Tibial artery (tissue), 4 donors: ENCODE measurements at regions not wholly inside any gene's neighbourhood (a gene's known extent, or its start where the extent isn't known, plus 50 kb on each side); places are given as distances from the start of the nearest gene placed in this dataset.

Source experiments
- DNase-seq, 2 donors: peaks; one replicate each; pipeline ENCODE4 v3.0.0-alpha.2; 2019
- H3K27ac ChIP-seq, 2 donors: fragments of 200-600 bp; sonication (generic) in 1 of 2; 1 replicate in 1 of 2; 2 replicates in 1 of 2; pipeline ENCODE4 v1.5.1; 2018 to 2019; ENCODE audit warnings: mild to moderate bottlenecking in 1 of 2
- H3K27me3 ChIP-seq, 2 donors: fragments of 200-600 bp; sonication (generic) in 1 of 2; one replicate each; pipeline versions ENCODE4 v1.5.1 to v1.6.0; 2016 to 2019
- H3K36me3 ChIP-seq, 3 donors: fragments of 200-600 bp; sonication (generic) in 2 of 3; one replicate each; pipeline ENCODE4 v1.5.1; 2016 to 2019; ENCODE audit warnings: mild to moderate bottlenecking in 2 of 3
- H3K4me1 ChIP-seq, 4 donors: fragments of 200-600 bp; sonication (generic) in 2 of 4; 1 replicate in 3 of 4; 2 replicates in 1 of 4; pipeline ENCODE4 v1.5.1; 2016 to 2019
- H3K4me3 ChIP-seq, 2 donors: fragments of 200-600 bp; sonication (generic) in 1 of 2; 1 replicate in 1 of 2; 2 replicates in 1 of 2; pipeline ENCODE4 v1.5.1; 2018 to 2019; ENCODE audit warnings: mild to moderate bottlenecking in 2 of 2
- H3K9me3 ChIP-seq, 3 donors: fragments of 200-600 bp; sonication (generic) in 1 of 3; one replicate each; pipeline ENCODE4 v1.5.1; 2016 to 2019
- intact Hi-C: fragments of 100-400 bp; cut with DNase I; formaldehyde crosslinking; loops from one replicate; pipeline ENCODE4 v1.15.0; 2023; ENCODE audit warnings: low total_unique reads
- TF ChIP-seq, protein P1 (sequence below), 2 experiments: fragments of 200-600 bp in 1 of 2; fragments of 450-650 bp in 1 of 2; IDR thresholded peaks; one replicate each; pipeline ENCODE4 v1.5.1; 2017 to 2019; ENCODE audit warnings: antibody characterized with exemption in 2 of 2, mild to moderate bottlenecking in 1 of 2, moderate library complexity in 1 of 2

DNA sequence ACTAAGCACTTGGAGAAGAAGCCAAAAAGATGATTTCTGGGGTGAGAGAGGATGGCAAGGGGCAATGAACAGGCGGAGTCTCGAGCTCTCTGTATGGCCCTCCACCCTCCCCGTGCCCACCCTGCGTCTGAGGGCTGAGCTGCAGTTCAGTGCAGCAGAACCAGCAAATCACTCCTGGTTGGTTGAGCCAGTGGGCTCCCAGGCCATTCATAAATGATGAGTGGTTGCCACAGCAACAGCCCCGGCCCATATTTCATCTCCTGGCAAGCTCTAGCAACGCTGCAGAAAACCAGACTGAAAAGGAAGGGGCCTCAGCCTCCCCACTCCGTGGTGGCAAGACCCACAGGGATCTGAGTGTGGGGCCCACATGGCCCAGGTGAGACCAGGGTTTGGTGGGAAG, 93.8 kb upstream of the PPP1R26 start:
- Histone ChIP-seq H3K4me3 (no peak overlapping the region), H3K27ac (no peak overlapping the region), H3K4me1 (no peaks in the 10 kb centered on the region), H3K36me3 (no peaks in the 10 kb centered on the region), H3K27me3 (peaks cover 0 to 39% of the 10 kb centered on the region in 2 donors), H3K9me3 (no peaks in the 10 kb centered on the region)
- TF ChIP-seq, protein P1, sequence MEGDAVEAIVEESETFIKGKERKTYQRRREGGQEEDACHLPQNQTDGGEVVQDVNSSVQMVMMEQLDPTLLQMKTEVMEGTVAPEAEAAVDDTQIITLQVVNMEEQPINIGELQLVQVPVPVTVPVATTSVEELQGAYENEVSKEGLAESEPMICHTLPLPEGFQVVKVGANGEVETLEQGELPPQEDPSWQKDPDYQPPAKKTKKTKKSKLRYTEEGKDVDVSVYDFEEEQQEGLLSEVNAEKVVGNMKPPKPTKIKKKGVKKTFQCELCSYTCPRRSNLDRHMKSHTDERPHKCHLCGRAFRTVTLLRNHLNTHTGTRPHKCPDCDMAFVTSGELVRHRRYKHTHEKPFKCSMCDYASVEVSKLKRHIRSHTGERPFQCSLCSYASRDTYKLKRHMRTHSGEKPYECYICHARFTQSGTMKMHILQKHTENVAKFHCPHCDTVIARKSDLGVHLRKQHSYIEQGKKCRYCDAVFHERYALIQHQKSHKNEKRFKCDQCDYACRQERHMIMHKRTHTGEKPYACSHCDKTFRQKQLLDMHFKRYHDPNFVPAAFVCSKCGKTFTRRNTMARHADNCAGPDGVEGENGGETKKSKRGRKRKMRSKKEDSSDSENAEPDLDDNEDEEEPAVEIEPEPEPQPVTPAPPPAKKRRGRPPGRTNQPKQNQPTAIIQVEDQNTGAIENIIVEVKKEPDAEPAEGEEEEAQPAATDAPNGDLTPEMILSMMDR (IDR thresholded peaks at IDR 0.05), result no peak
- intact Hi-C loops, result no loop called here
- DNase-seq, result no peak

DNA sequence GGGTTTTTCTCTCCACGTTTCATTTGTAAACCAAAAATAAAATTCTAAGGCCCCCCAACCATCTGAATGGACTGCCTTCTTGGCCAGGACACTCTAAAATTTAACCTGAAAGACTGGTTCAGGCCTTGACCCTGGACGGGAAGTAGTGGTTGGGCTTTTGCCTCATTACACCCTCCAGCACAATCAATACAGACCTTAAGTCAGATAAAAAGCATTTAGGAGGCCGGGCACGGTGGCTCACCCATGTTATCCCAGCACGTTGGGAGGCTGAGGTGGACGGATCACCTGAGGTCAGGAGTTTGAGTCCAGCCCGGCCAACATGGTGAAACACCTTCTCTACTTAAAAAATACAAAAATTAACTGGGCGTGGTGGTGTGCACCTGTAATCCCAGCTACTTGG, 91.6 kb upstream of the PPP1R26 start:
- Histone ChIP-seq H3K9me3 (no peaks in the 10 kb centered on the region), H3K4me3 (no peak overlapping the region), H3K27me3 (peaks cover 0 to 49% of the 10 kb centered on the region in 2 donors), H3K4me1 (no peaks in the 10 kb centered on the region), H3K36me3 (no peaks in the 10 kb centered on the region), H3K27ac (no peak overlapping the region)
- TF ChIP-seq, protein P1 (IDR thresholded peaks at IDR 0.05), result no peak
- no peak for DNase-seq
- intact Hi-C loops, result no loop called here

DNA sequence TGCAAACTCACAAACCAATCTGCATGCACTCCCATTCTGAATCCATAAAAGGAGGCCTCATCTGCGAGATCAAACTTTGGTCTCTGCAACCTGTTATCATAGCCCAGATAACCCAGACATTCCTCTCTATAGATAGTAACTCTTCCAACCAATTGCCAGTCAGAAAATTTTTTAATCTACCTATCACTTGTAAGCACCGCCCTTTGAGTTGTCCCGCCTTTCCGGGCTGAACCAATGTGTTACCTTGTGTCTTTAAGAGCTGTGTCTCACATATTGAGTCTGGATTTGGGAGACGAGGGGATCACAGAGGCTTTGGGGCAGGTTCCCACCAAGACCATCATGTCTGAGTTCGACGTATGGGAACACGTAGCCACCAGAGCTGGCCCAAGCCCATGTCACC, 91.1 kb upstream of the PPP1R26 start:
- DNase-seq, result no peak
- TF ChIP-seq, protein P1 (IDR thresholded peaks at IDR 0.05), result no peak
- Histone ChIP-seq H3K4me1 (no peaks in the 10 kb centered on the region), H3K27me3 (peaks cover 0 to 48% of the 10 kb centered on the region in 2 donors), H3K9me3 (no peaks in the 10 kb centered on the region), H3K36me3 (no peaks in the 10 kb centered on the region), H3K4me3 (no peak overlapping the region), H3K27ac (no peak overlapping the region)
- intact Hi-C loops, result no loop called here

DNA sequence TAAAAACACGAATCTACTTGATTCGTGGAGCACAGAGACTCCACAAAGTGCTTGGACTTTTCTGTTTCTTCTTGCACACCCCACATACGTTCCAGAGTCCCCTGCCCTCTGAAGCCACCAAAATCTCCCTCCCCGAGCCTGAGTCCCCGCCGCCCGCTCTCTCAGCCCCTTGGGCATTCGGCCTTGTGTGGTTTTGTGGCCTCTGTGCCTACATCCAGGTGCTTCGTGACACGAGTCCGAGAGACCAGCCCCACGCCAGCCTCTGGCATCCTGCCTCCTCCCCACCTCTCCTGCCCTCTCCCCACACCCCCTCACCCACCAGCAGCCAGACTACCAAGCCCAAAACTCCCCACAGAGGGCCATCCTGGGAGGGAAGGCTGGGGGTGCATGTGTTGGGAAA, 87.8 kb upstream of the PPP1R26 start:
- intact Hi-C loops, result no loop called here

DNA sequence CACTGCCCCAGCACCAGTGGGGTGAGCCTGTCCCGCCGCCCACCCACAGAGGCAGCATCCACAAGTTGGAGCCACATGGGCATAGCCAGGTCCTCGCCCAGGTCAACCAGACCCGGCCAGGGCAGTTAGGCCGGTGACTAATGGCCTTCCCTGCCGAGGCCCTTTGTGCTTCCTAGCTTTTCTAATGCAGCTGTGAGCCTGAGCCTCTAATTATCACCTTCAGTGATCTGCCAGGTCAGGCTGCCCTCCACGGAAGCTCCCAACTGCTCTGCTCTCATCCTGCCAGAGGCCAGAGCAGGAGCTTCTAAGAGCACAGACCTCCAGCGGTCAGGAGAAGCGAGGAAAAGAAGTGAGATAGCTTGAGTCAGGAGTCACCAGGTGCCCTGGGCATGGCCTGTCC, 87.1 kb upstream of the PPP1R26 start:
- DNase-seq, result no peak
- Histone ChIP-seq H3K9me3 (peaks cover 0 to 13% (median 0%) of the 10 kb centered on the region in 3 donors), H3K36me3 (no peaks in the 10 kb centered on the region), H3K27ac (no peak overlapping the region), H3K4me3 (no peak overlapping the region), H3K4me1 (no peaks in the 10 kb centered on the region), H3K27me3 (peaks cover 0 to 49% of the 10 kb centered on the region in 2 donors)
- intact Hi-C loops, result no loop called here
- TF ChIP-seq, protein P1 (IDR thresholded peaks at IDR 0.05), result no peak

More for the DNA sequence above, 87.8 kb upstream of the PPP1R26 start:
- no peak for DNase-seq
- Histone ChIP-seq H3K36me3 (no peaks in the 10 kb centered on the region), H3K4me1 (no peaks in the 10 kb centered on the region), H3K9me3 (peaks cover 0 to 10% (median 0%) of the 10 kb centered on the region in 3 donors), H3K27me3 (peaks cover 0 to 42% of the 10 kb centered on the region in 2 donors), H3K4me3 (no peak overlapping the region), H3K27ac (no peak overlapping the region)
- TF ChIP-seq, protein P1 (IDR thresholded peaks at IDR 0.05), result no peak

DNA sequence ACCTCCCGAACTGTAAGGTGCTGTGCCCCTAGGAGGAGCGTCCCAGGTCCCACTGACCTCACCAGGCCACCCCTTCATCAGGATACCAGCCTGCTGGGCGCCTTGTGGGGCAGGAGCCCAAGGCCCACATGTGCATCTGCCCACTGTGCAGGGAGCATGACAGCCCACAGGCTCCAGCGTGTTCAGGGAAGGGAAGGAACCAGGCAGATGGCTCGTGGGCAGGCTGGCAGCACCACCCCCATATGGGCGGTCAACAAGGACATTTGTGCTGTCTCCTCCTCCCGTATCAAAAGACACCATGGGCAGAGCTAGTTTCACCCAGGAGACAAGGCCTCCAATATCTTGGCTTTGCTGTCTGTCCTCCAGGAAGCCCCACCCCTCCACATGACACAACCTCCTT, 85.5 kb upstream of the PPP1R26 start:
- no peaks in the 10 kb centered on the region for H3K36me3 ChIP-seq
- no peak overlapping the region for H3K4me3 ChIP-seq
- peaks cover 0 to 13% (median 0%) of the 10 kb centered on the region in 3 donors for H3K9me3 ChIP-seq
- TF ChIP-seq, protein P1 (IDR thresholded peaks at IDR 0.05), result no peak
- no peaks in the 10 kb centered on the region for H3K4me1 ChIP-seq
- no peak overlapping the region for H3K27ac ChIP-seq
- no peak for DNase-seq
- intact Hi-C loops, result no loop called here
- H3K27me3 ChIP-seq, result peaks cover 0 to 63% of the 10 kb centered on the region in 2 donors
